Loucy (cell line): ENCODE measurements at regions not wholly inside any gene's neighbourhood (a gene's known extent, or its start where the extent isn't known, plus 50 kb on each side); places are given as distances from the start of the nearest gene placed in this dataset.
"Not testable (repeated sequence)": the region's sequence is repeated elsewhere in the genome, so short reads cannot be mapped to it uniquely, and the experiment has no call there.

Experiments used
- H2AFZ ChIP-seq: fragments of 200-600 bp; sonication (generic); 2 replicates; pipeline ENCODE4 v1.6.0; 2016; ENCODE audit warnings: antibody characterized with exemption, mild to moderate bottlenecking, low read length, moderate library complexity
- H3F3A ChIP-seq: fragments of 200-600 bp; 2 replicates; pipeline ENCODE4 v1.6.0; 2016; ENCODE audit warnings: antibody characterized with exemption, low read depth, mild to moderate bottlenecking
- H3K27me3 ChIP-seq: fragments of 200-600 bp; sonication (generic); 2 replicates; pipeline ENCODE4 v1.6.1; 2014; ENCODE audit warnings: low read length, mild to moderate bottlenecking; ENCODE audit not compliant: insufficient read depth, poor library complexity, severe bottlenecking
- H3K36me3 ChIP-seq: fragments of 200-600 bp; sonication (generic); 2 replicates; pipeline ENCODE4 v1.6.1; 2016; ENCODE audit warnings: low read length; ENCODE audit not compliant: insufficient read depth
- H3K4me1 ChIP-seq: fragments of 200-600 bp; sonication (generic); 2 replicates; pipeline ENCODE4 v1.5.1; 2014; ENCODE audit warnings: low read length, mild to moderate bottlenecking; ENCODE audit not compliant: insufficient read depth, poor library complexity, severe bottlenecking
- H3K4me2 ChIP-seq: fragments of 200-600 bp; sonication (generic); 2 replicates; pipeline ENCODE4 v1.6.0; 2014; ENCODE audit warnings: antibody characterized with exemption, low read length, low read depth, mild to moderate bottlenecking; ENCODE audit not compliant: poor library complexity, severe bottlenecking
- H3K4me3 ChIP-seq: fragments of 200-600 bp; sonication (generic); 2 replicates; pipeline ENCODE4 v1.5.1; 2014; ENCODE audit warnings: low read length, mild to moderate bottlenecking, mixed read lengths; ENCODE audit not compliant: poor library complexity, severe bottlenecking
- H3K79me2 ChIP-seq: fragments of 200-600 bp; sonication (generic); 2 replicates; pipeline ENCODE4 v1.6.1; 2014; ENCODE audit warnings: low read length; ENCODE audit not compliant: insufficient read depth
- H3K9ac ChIP-seq: fragments of 200-600 bp; sonication (generic); 2 replicates; pipeline ENCODE4 v1.6.0; 2014; ENCODE audit warnings: mild to moderate bottlenecking, low read depth, low read length, moderate library complexity; ENCODE audit not compliant: poor library complexity, severe bottlenecking
- H3K9me2 ChIP-seq: fragments of 200-600 bp; sonication (generic); replicated peaks from 2 replicates; pipeline ENCODE4 v1.6.1; 2016; ENCODE audit warnings: low read depth, low read length, mixed read lengths
- H3K9me3 ChIP-seq: fragments of 200-600 bp; sonication (generic); 2 replicates; pipeline ENCODE4 v1.6.1; 2014; ENCODE audit warnings: mild to moderate bottlenecking, antibody characterized with exemption, low read length, low read depth; ENCODE audit not compliant: insufficient read depth
- H4K20me1 ChIP-seq: fragments of 200-600 bp; sonication (generic); 2 replicates; pipeline ENCODE4 v1.6.0; 2014; ENCODE audit warnings: antibody characterized with exemption, low read length, mild to moderate bottlenecking; ENCODE audit not compliant: insufficient read depth, poor library complexity, severe bottlenecking
- EZH2phosphoT487 ChIP-seq: fragments of 200-600 bp; IDR thresholded peaks from 2 replicates; pipeline ENCODE4 v1.6.1; 2018; ENCODE audit warnings: antibody characterized with exemption, mild to moderate bottlenecking, moderate library complexity, borderline replicate concordance
- TF ChIP-seq, protein P1 (sequence below): fragments of 200-600 bp; sonication (generic); conservative IDR thresholded peaks from 2 replicates; pipeline ENCODE4 v1.5.1; 2014; ENCODE audit warnings: mild to moderate bottlenecking, antibody characterized with exemption, low read length

DNA sequence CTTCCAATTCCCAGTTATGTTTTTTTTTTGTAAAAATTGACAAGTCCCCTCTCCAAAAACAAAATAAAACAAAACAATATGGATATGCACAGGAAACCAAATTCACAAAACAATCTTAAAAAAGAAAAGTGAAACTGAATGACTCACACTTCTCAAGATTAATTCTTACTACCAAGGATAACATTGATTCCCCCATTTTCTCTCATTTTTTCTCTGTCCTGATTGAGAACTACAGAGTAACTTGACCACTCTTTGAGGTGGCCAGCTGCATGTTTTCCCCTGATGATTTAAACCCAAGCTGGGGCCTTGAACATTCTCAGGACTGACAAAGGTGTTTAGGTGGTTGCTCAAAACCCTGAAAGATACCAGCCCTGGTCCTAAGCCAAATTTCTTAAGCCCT, 149.0 kb downstream of the AHSP start:
- TF ChIP-seq EZH2phosphoT487: no peak
- TF ChIP-seq, protein P1, sequence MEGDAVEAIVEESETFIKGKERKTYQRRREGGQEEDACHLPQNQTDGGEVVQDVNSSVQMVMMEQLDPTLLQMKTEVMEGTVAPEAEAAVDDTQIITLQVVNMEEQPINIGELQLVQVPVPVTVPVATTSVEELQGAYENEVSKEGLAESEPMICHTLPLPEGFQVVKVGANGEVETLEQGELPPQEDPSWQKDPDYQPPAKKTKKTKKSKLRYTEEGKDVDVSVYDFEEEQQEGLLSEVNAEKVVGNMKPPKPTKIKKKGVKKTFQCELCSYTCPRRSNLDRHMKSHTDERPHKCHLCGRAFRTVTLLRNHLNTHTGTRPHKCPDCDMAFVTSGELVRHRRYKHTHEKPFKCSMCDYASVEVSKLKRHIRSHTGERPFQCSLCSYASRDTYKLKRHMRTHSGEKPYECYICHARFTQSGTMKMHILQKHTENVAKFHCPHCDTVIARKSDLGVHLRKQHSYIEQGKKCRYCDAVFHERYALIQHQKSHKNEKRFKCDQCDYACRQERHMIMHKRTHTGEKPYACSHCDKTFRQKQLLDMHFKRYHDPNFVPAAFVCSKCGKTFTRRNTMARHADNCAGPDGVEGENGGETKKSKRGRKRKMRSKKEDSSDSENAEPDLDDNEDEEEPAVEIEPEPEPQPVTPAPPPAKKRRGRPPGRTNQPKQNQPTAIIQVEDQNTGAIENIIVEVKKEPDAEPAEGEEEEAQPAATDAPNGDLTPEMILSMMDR: no peak
- H3K4me3 ChIP-seq: no peak overlapping the region
- peaks cover 45% of the 10 kb centered on the region for H3K4me1 ChIP-seq
- no peaks in the 10 kb centered on the region for H4K20me1 ChIP-seq
- H3K4me2 ChIP-seq: peak overlapping the region; percentile 63
- H3K9me3 ChIP-seq: no peaks in the 10 kb centered on the region
- no peak overlapping the region for H3K9ac ChIP-seq
- no peaks in the 10 kb centered on the region for H3K79me2 ChIP-seq
- H3F3A ChIP-seq: peaks cover 6% of the 10 kb centered on the region; the same call in 1 of the 2 replicates
- no peaks in the 10 kb centered on the region for H3K9me2 ChIP-seq
- H2AFZ ChIP-seq: peak overlapping the region; percentile 62; the same call in 1 of the 2 replicates
- H3K27me3 ChIP-seq: no peaks in the 10 kb centered on the region
- no peaks in the 10 kb centered on the region for H3K36me3 ChIP-seq

DNA sequence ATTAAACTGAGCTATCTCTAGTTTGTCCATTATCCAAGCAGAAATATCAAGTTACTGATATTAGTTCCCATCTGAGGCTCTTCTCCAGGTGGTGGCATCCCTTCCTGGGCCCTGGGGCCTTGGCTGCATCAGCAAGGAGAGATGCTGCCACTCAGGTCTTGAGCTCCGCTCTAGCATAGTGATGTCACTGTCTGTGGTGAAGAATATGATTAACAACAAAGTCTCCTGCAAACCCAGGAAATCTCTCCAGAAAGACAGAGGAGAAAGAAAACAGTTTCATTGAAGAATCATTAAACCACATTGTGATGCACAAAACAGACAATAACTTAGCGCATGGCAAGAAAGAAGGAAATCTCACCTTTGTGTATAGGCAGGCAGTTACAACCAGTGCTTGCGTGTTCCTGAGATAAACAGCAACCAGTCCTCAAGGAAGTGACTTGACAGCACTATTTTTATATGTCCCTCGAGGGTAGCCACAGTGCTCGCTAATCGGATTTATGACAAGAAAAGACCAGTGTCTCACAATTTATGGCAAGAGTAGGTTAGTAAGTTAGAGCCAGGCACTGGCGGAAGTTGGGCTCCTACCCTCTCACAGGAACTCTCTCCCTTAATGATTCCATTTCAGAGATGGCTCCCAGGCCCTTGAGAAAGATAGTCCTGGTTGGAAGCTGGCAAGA, 151.1 kb downstream of the AHSP start:
- Histone ChIP-seq H3K27me3 (no peaks in the 10 kb centered on the region), H3F3A (peaks cover 6% of the 10 kb centered on the region; the same call in 1 of the 2 replicates), H3K4me2 (peak overlapping the region; percentile 63), H3K79me2 (no peaks in the 10 kb centered on the region), H4K20me1 (no peaks in the 10 kb centered on the region), H3K4me1 (peaks cover 52% of the 10 kb centered on the region), H3K9ac (peak overlapping the region; percentile 63), H3K9me2 (no peaks in the 10 kb centered on the region), H2AFZ (peak overlapping the region; percentile 28), H3K4me3 (peak overlapping the region; percentile 33), H3K36me3 (no peaks in the 10 kb centered on the region), H3K9me3 (no peaks in the 10 kb centered on the region)
- TF ChIP-seq EZH2phosphoT487: no peak
- TF ChIP-seq, protein P1: no peak

DNA sequence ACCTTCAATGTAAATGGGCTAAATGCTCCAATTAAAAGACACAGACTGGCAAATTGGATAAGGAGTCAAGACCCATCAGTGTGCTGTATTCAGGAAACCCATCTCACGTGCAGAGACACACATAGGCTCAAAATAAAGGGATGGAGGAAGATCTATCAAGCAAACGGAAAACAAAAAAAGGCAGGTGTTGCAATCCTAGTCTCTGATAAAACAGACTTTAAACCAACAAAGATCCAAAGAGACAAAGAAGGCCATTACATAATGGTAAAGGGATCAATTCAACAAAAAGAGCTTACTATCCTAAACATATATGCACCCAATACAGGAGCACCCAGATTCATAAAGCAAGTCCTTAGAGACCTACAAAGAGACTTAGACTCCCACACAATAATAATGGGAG, 161.6 kb downstream of the AHSP start:
- not testable (repeated sequence) for H3K79me2 ChIP-seq, H3K9ac ChIP-seq, H3K36me3 ChIP-seq, H3K27me3 ChIP-seq, H4K20me1 ChIP-seq, H3K9me2 ChIP-seq, H2AFZ ChIP-seq, H3K4me2 ChIP-seq, H3K4me3 ChIP-seq, H3K9me3 ChIP-seq, H3K4me1 ChIP-seq, H3F3A ChIP-seq

DNA sequence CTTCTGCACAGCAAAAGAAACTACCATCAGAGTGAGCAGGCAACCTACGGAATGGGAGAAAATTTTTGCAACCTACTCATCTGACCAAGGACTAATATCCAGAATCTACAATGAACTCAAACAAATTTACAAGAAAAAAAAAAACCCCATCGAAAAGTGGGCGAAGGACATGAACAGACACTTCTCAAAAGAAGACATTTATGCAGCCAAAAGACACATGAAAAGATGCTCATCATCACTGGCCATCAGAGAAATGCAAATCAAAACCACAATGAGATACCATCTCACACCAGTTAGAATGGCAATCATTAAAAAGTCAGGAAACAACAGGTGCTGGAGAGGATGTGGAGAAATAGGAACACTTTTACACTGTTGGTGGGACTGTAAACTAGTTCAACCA, 164.6 kb downstream of the AHSP start:
- H3K4me3 ChIP-seq, H3K4me2 ChIP-seq, H4K20me1 ChIP-seq, H3F3A ChIP-seq, H3K27me3 ChIP-seq, H3K79me2 ChIP-seq, H3K9me2 ChIP-seq, H3K9me3 ChIP-seq, H2AFZ ChIP-seq, H3K9ac ChIP-seq, H3K36me3 ChIP-seq: not testable (repeated sequence)
- peaks cover 21% of the 10 kb centered on the region for H3K4me1 ChIP-seq
